ENCODE measurements at regions not wholly inside any gene's neighbourhood (a gene's known extent, or its start where the extent isn't known, plus 50 kb on each side); places are given as distances from the start of the nearest gene placed in this dataset.
"Not testable (repeated sequence)": the region's sequence is repeated elsewhere in the genome, so short reads cannot be mapped to it uniquely, and the experiment has no call there.

- no peak for DNase-seq (ENCODE audit: extremely low read depth in 1 of 2, low read depth in 1 of 2)
These were observed 396.1 kb downstream of the PAX1 start for GRCh38 chr20:22101606-22102005.

- no peak for DNase-seq (ENCODE audit: extremely low read depth in 1 of 2, low read depth in 1 of 2)
These were observed 395.2 kb downstream of the PAX1 start for GRCh38 chr20:22100686-22101085.

DNA sequence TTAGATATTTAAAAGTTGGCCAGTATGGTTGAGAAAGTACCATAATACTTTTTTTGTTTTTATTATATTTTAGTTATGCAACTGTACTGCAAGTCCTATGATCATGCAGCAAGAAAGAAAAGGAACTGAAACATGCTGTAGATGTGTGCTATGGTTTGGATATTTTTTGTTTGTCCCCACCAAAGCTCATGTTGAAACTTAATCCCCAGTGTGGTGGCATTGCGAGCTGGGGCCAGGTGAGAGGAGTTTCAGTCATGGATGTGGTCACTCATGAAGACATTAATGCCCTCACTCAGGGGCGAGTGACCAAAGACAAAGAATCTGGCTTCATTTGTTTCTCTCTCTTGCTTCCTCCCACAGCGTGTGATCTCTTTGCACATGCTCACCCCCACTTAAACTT lies 393.9 kb downstream of the PAX1 start:
- no peak for DNase-seq (ENCODE audit: extremely low read depth in 1 of 2, low read depth in 1 of 2)

GRCh38 chr20:22098511-22098910 lies 393.0 kb downstream of the PAX1 start:
- no peak for DNase-seq (ENCODE audit: extremely low read depth in 1 of 2, low read depth in 1 of 2)

GRCh38 chr20:22093122-22093521 lies 387.7 kb downstream of the PAX1 start:
- no peak for DNase-seq (ENCODE audit: extremely low read depth in 1 of 2, low read depth in 1 of 2)

- DNase-seq (ENCODE audit: extremely low read depth in 1 of 2, low read depth in 1 of 2) = no peak
These were observed 383.4 kb downstream of the PAX1 start for GRCh38 chr20:22088882-22089281.

DNA sequence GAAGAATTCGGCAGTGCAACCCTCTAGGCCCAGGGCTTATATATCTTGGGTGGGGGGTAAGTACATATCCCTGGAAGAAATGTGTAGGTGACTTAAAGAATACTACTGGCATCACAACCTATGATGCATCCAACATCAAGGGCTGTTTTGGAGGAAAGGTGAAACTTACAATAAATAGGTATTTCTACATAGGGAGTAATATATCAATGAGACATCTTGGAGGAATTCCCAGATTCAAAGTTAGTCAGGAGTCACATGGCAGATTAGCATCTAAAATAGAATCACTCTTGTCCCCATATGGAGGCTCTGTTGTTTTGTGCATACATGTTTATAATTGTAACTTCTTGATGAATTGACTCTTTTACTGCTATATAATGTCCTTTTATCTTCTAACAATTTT lies 375.5 kb downstream of the PAX1 start:
- DNase-seq (ENCODE audit: extremely low read depth in 1 of 2, low read depth in 1 of 2) = no peak

GRCh38 chr20:22074635-22075034 lies 369.2 kb downstream of the PAX1 start:
- no peak for DNase-seq (ENCODE audit: extremely low read depth in 1 of 2, low read depth in 1 of 2)

DNA sequence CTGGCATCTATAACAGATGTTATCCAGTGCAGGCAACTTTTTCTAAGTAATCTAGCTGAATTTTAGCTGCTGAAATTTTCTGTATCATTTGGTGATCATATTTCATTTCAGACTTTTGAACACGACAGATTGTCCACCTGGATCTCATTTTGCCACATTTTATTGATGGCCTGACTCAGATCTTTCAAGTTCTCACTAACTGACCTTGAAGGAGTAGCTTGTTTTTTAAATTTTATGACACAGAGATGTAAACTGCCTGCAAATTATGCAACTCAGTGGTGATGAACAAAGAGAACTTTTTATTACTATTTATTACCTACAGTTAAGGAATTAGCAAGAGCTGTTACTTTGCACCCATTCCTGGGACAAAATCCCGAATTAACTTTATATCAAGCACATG lies 366.4 kb downstream of the PAX1 start:
- DNase-seq (ENCODE audit: extremely low read depth in 1 of 2, low read depth in 1 of 2) = no peak

GRCh38 chr20:22070610-22071058 lies 365.2 kb downstream of the PAX1 start:
- no peak for DNase-seq (ENCODE audit: extremely low read depth in 1 of 2, low read depth in 1 of 2)

DNA sequence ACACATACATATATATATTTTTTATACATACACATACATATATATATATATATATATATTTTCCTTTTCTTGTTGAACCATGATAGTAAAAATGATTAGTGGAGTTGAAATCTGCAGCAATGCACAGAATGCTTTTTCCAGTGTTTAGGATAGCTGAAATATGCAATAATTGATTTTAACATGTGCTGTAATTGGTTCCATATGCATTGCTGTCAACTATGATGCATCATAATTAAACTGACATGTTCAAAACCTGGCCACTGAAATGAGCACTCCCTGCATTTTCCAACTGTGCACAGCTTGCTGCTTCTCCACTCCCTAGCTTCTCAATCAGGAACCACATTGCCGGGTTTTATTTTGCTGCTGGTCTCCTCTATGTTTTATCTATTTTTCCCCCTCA lies 358.3 kb downstream of the PAX1 start:
- no peak for DNase-seq (ENCODE audit: extremely low read depth in 1 of 2, low read depth in 1 of 2)

DNA sequence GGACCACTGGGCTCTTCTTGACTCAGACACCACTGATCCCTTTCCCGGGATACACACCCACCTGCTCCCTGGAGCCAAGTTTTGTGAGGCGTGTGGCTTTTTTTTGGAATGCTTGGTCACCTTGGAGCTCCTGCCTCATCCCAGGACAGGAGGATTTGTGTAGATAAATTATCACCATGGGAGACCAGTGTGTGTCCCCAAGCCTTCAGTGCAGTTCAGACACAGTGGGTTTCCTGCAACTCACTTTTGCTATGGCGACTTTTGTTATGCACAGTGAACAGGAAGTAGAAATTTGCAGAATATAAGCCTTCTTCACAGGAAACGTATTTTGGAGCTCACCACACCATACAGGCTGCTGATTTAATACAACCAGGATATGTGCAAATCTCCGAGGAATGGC lies 357.4 kb downstream of the PAX1 start:
- no peak for DNase-seq (ENCODE audit: extremely low read depth in 1 of 2, low read depth in 1 of 2)

DNA sequence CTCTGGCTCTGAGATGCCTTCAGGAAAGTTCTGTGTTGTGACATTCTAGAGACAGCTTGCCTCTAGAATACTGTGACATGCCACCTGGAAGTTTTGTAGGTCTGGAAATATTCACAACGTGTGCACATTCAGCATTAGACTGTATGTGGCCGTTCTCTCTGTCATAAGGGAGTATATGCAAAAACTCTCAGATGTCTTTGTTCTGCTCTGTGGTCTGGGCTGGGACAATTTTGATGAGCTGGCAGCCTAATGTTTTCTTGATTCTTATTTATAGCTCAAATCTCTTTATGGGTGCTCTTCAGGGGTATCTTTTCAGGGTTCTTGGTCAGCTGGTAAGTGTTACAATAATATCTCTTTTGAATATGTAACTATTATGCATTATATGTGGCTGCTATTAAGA lies 355.1 kb downstream of the PAX1 start:
- no peak for DNase-seq (ENCODE audit: extremely low read depth in 1 of 2, low read depth in 1 of 2)

GRCh38 chr20:22058746-22059145 lies 353.3 kb downstream of the PAX1 start:
- DNase-seq (ENCODE audit: extremely low read depth in 1 of 2, low read depth in 1 of 2) = no peak

GRCh38 chr20:22055981-22056380 lies 350.5 kb downstream of the PAX1 start:
- no peak for DNase-seq (ENCODE audit: extremely low read depth in 1 of 2, low read depth in 1 of 2)

DNA sequence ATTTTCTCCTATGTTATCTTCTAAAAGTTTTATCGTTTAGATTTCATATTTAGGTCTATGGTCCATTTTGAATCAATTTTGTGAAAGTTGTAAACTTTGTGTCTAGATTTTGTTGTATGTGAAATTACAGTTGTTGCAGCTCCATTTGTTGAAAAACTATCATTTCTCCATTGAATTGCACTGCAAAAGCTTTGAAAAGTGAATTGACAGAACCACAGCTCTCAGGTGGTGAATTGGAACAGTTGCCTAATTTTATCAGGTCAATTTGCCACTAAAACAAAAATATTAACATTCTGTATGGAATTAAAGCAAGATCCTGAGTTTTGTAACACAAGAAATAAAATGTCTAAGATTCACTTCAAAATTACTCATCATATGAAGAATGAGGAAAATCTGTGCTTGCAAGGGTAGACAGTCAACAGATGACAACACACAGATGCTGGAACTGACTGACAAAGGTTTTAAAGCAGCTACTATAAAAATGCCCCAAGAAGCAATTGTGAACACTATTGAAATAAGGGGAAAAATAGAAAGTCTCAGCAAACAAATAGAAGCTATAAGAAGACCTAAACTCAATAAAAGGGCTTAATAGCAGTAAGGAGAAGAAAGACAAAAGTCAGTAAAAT lies 346.7 kb downstream of the PAX1 start:
- no peak for DNase-seq (ENCODE audit: extremely low read depth in 1 of 2, low read depth in 1 of 2)

DNA sequence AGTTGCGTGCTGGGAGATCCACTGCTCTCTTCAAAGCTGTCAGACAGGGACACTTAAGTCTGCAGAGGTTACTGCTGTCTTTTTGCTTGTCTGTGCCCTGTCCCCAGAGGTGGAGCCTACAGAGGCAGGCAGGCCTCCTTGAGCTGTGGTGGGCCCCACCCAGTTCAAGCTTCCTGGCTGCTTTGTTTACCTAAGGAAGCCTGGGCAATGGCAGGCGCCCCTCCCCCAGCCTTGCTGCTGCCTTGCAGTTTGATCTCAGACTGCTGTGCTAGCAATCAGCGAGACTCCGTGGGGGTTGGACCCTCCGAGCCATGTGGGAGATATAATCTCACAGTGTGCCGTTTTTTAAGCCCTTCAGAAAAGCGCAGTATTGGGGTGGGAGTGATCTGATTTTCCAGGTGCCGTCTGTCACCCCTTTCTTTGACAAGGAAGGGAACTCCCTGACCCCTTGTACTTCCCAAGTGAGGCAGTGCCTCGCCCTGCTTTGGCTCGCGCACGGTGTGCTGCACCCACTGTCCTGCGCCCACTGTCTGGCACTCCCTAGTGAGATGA lies 340.6 kb downstream of the PAX1 start:
- DNase-seq (ENCODE audit: extremely low read depth in 1 of 2, low read depth in 1 of 2) = not testable (repeated sequence)

GRCh38 chr20:22027423-22027822 lies 322.0 kb downstream of the PAX1 start:
- DNase-seq (ENCODE audit: extremely low read depth in 1 of 2, low read depth in 1 of 2) = no peak

GRCh38 chr20:22020201-22020600 lies 314.7 kb downstream of the PAX1 start:
- DNase-seq (ENCODE audit: extremely low read depth in 1 of 2, low read depth in 1 of 2) = no peak

DNA sequence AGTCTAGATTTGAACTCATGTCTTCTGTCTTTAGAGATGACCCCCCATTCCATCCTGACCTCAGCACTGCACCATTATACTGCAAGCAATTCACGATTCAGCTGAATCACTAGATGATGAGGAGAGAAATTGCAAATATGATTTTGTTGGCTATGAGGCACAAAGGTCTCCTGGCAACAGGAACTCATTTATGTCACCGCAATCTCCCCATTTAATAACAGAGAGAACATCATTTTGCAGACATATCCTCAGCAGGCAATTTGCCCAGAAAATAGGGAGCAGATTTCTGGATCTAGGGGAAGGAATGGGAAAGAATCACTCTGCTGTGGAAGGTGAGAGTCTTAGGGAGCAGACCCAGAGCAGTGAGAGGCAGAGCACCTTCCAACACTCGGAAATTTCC lies 303.0 kb downstream of the PAX1 start:
- no peak for DNase-seq (ENCODE audit: extremely low read depth in 1 of 2, low read depth in 1 of 2)

- no peak for DNase-seq (ENCODE audit: extremely low read depth in 1 of 2, low read depth in 1 of 2)
These were observed 300.8 kb downstream of the PAX1 start for GRCh38 chr20:22006306-22006705.

DNA sequence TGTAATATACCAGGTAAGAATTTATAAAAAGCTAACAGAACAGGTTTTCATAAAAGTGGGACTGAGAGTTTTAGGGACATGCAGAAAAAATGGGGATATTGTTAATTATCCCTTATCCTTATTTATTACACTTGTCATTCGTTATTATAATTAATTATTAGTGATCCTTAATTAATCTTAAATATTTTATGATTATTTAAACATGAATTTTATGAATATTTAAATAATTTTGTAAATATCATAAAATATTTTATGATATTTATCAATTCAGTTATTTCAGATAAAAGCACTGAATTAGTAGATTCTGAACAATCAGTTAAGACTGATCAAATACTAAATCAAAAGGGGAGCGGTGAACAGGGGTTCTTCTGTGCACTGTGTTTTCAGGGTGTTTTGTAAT lies 300.1 kb downstream of the PAX1 start:
- no peak for DNase-seq (ENCODE audit: extremely low read depth in 1 of 2, low read depth in 1 of 2)

DNA sequence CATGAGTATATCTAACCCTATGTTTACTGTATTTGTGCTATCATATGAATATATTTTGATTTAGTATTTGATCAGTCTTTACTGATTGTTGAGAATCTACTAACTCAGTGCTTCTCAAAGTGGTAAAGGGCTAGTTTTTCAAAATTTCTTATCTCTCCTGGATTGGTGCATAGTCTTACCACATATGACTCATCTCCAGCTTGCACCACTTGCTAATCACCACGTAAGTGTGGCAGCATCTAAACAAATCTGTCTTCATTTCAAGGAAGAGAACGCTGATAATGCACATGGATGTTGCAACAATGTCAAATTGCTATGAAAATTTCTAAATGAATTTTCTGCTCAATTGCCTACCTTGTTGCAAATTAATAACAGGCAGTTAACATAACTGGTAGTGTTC lies 299.5 kb downstream of the PAX1 start:
- DNase-seq (ENCODE audit: extremely low read depth in 1 of 2, low read depth in 1 of 2) = no peak
